HepG2 (cell line): ENCODE measurements at regions not wholly inside any gene's neighbourhood (a gene's known extent, or its start where the extent isn't known, plus 50 kb on each side); places are given as distances from the start of the nearest gene placed in this dataset.

Experiments used
- ATAC-seq: fragments of 200-7000 bp; cut with Tn5 transposase; 3 replicates; pipeline ENCODE4 v1.9.1; 2020; ENCODE audit warnings: mild to moderate bottlenecking, moderate library complexity
- BruUV-seq: library from RNA; stranded (reverse); fragments of 400-500 nt; replicated peaks from 2 replicates; lab custom pipeline; 2021; lab: Mats Ljungman, UMichigan
- CTCF ChIA-PET: fragments of 300-600 bp; formaldehyde crosslinking; extraction: SDS; loops from one replicate; lab custom pipeline; 2021; ENCODE audit warnings: low total read pairs, inconsistent platforms, low intra/inter-chr PET ratio; lab: Yijun Ruan, JAX
- POLR2A ChIA-PET: fragments of 350-600 bp; sonication (Branson Sonifier 250); formaldehyde crosslinking; loops from one replicate; lab custom pipeline; 2020; ENCODE audit warnings: antibody characterized with exemption, inconsistent platforms; lab: Yijun Ruan, JAX
- DNase-seq: peaks from one replicate; pipeline ENCODE4 v3.0.0-alpha.2; 2015; ENCODE audit warnings: low spot score
- FAIRE-seq: peaks from 3 replicates; lab custom pipeline; 2011; peaks lifted over from hg19 to GRCh38; lab: Jason Lieb, UNC
- H2AFZ ChIP-seq: one replicate; pipeline ENCODE4 v1.6.1; 2011; ENCODE audit warnings: low read length, inconsistent platforms
- H3K27ac ChIP-seq: fragments of 300-600 bp; 3 replicates; pipeline ENCODE4 v1.8.0; 2011; ENCODE audit warnings: mixed run types, mild to moderate bottlenecking, mixed read lengths, low read length, inconsistent platforms; ENCODE audit not compliant: insufficient read depth; ENCODE audit errors: extremely low read length
- H3K27me3 ChIP-seq, 2 experiments: fragments of 200-600 bp in 1 of 2; 2 replicates in 1 of 2; 3 replicates in 1 of 2; pipeline versions ENCODE4 v1.6.0 to v1.8.0; 2011; ENCODE audit warnings: low read length in 2 of 2, mild to moderate bottlenecking in 2 of 2, moderate library complexity in 2 of 2, inconsistent platforms in 1 of 2; ENCODE audit not compliant: insufficient read depth in 2 of 2, control insufficient read depth in 1 of 2
- H3K36me3 ChIP-seq, 2 experiments: fragments of 200-600 bp in 1 of 2; replicated peaks in 1 of 2; 2 replicates in 1 of 2; 3 replicates in 1 of 2; pipeline versions ENCODE4 v1.5.1 to v1.8.0; 2011; ENCODE audit warnings: low read length in 2 of 2, inconsistent platforms in 1 of 2; ENCODE audit not compliant: insufficient read depth in 2 of 2, control insufficient read depth in 1 of 2
- H3K4me1 ChIP-seq: 2 replicates; pipeline ENCODE4 v1.5.1; 2012; ENCODE audit warnings: low read length, inconsistent platforms; ENCODE audit not compliant: insufficient read depth
- H3K4me2 ChIP-seq: 2 replicates; pipeline ENCODE4 v1.6.0; 2011; ENCODE audit warnings: low read depth, low read length, inconsistent platforms
- H3K4me3 ChIP-seq, 3 experiments: fragments of 200-600 bp in 1 of 3; sonication (generic), shearing (Covaris generic) in 1 of 3; replicated peaks in 1 of 3; 2 replicates each; pipeline ENCODE4 v1.5.1; 2011 to 2016; ENCODE audit warnings: low read length in 3 of 3, inconsistent platforms in 2 of 3, low read depth in 2 of 3, mild to moderate bottlenecking in 2 of 3, control low read depth in 1 of 3, mixed read lengths in 1 of 3; ENCODE audit not compliant: insufficient read depth in 1 of 3
- H3K79me2 ChIP-seq: one replicate; pipeline ENCODE4 v1.6.1; 2011; ENCODE audit warnings: low read length, inconsistent platforms; ENCODE audit not compliant: insufficient read depth
- H3K9ac ChIP-seq: 2 replicates; pipeline ENCODE4 v1.6.0; 2011; ENCODE audit warnings: mild to moderate bottlenecking, low read depth, low read length, inconsistent platforms; ENCODE audit not compliant: insufficient read depth
- H3K9me3 ChIP-seq: 2 replicates; pipeline ENCODE4 v1.5.1; 2012; ENCODE audit warnings: mild to moderate bottlenecking, low read length
- H4K20me1 ChIP-seq: 2 replicates; pipeline ENCODE4 v1.6.0; 2011; ENCODE audit warnings: inconsistent platforms, mild to moderate bottlenecking, low read length, moderate library complexity; ENCODE audit not compliant: insufficient read depth
- FOXP4 ChIP-seq: sonication (generic); formaldehyde crosslinking; IDR thresholded peaks from 2 replicates; pipeline ENCODE4 v1.4.0; 2020; ENCODE audit warnings: missing genetic modification reagents
- IKZF1 ChIP-seq: fragments of 450-650 bp; IDR thresholded peaks from 2 replicates; pipeline ENCODE4 v1.7.1; 2016
- IKZF5 ChIP-seq: IDR thresholded peaks from 2 replicates; pipeline ENCODE4 v1.6.1; 2018; ENCODE audit warnings: missing genetic modification reagents, mild to moderate bottlenecking, missing compliant biosample characterization
- JUN ChIP-seq: sonication (generic); formaldehyde crosslinking; IDR thresholded peaks from 2 replicates; pipeline ENCODE4 v1.4.0; 2020; ENCODE audit warnings: mild to moderate bottlenecking, missing genetic modification reagents
- PHB2 ChIP-seq: fragments of 450-650 bp; IDR thresholded peaks from 2 replicates; pipeline ENCODE4 v1.6.1; 2018; ENCODE audit not compliant: partially characterized antibody
- POLR2G ChIP-seq: fragments of 200-400 bp; formaldehyde crosslinking; IDR thresholded peaks from 2 replicates; pipeline ENCODE4 v1.6.1; 2018; ENCODE audit warnings: mild to moderate bottlenecking, low read depth, low read length, moderate library complexity
- SP4 ChIP-seq: sonication (generic); formaldehyde crosslinking; IDR thresholded peaks from 2 replicates; pipeline ENCODE4 v1.8.1; 2023; ENCODE audit warnings: mild to moderate bottlenecking, missing genetic modification reagents
- ZBTB14 ChIP-seq: sonication (generic); formaldehyde crosslinking; IDR thresholded peaks from 2 replicates; pipeline ENCODE4 v1.4.0; 2020; ENCODE audit warnings: missing genetic modification reagents
- ZFAT ChIP-seq: sonication (generic); formaldehyde crosslinking; conservative IDR thresholded peaks from 2 replicates; pipeline ENCODE4 v1.8.1; 2023; ENCODE audit warnings: missing genetic modification reagents, inconsistent platforms
- ZMAT3 ChIP-seq: sonication (generic); formaldehyde crosslinking; conservative IDR thresholded peaks from 2 replicates; pipeline ENCODE4 v1.7.0; 2021; ENCODE audit warnings: missing genetic modification reagents
- ZMAT5 ChIP-seq: sonication (generic); formaldehyde crosslinking; IDR thresholded peaks from 2 replicates; pipeline ENCODE4 v1.5.0; 2020; ENCODE audit warnings: mild to moderate bottlenecking, low read depth, missing genetic modification reagents, borderline replicate concordance
- ZNF691 ChIP-seq: sonication (generic); formaldehyde crosslinking; IDR thresholded peaks from 2 replicates; pipeline ENCODE4 v1.4.0; 2020; ENCODE audit warnings: missing genetic modification reagents, low read depth, mild to moderate bottlenecking, borderline replicate concordance
- WGBS: methylation state at CpG from one replicate; pipeline ENCODE4 v1.1.6; 2017; ENCODE audit warnings: low lambda C conversion rate; 5-methylcytosine and 5-hydroxymethylcytosine counted together
- in situ Hi-C: cut with HindIII; loops from 2 replicates; pipeline ENCODE4 v1.10.0; 2017; ENCODE audit warnings: low pct_unique_long_range_greater_than_20kb; ENCODE audit not compliant: extremely low pct_ligation_motif_present
- intact Hi-C: fragments of 100-400 bp; cut with micrococcal nuclease; formaldehyde crosslinking; loops from one replicate; pipeline ENCODE4 v1.10.0; 2022; ENCODE audit not compliant: unreplicated experiment

GRCh38 chr1:195105773-195106172 is 1502.5 kb downstream of the KCNT2 start:
- BruUV-seq: no TSS peak
- Histone ChIP-seq H3K27ac (no peak overlapping the region), H3K9ac (no peak overlapping the region), H4K20me1 (no peaks in the 10 kb centered on the region), H3K9me3 (0 out of 2 replicates have a peak, but pooled peaks cover 5% of the 10 kb centered on the region), H3K4me1 (no peaks in the 10 kb centered on the region), H3K27me3 (no peaks in the 10 kb centered on the region), H3K79me2 (no peaks in the 10 kb centered on the region), H3K36me3 (no peaks in the 10 kb centered on the region), H3K4me3 (no peak overlapping the region), H3K4me2 (no peak overlapping the region), H2AFZ (no peak overlapping the region)
- ChIA-PET POLR2A (no interaction called here), CTCF (no interaction called here)
- FAIRE-seq (no peak), ATAC-seq (no peak), DNase-seq (no peak)
- 1% methylated on average over 2 of the region's 2 CpGs for WGBS
- in situ Hi-C loops: no loop called here
- TF ChIP-seq ZBTB14 (CRISPR knock-in tag) (no peak), ZMAT3 (CRISPR knock-in tag) (no peak), JUN (CRISPR knock-in tag) (no peak), POLR2G (no peak), IKZF1 (no peak), ZNF691 (CRISPR knock-in tag) (no peak), ZFAT (CRISPR knock-in tag) (no peak)
- intact Hi-C loops: no loop called here

- Histone ChIP-seq H3K79me2 (no peaks in the 10 kb centered on the region), H3K4me3 (no peak overlapping the region), H3K27me3 (no peaks in the 10 kb centered on the region), H2AFZ (no peak overlapping the region), H3K4me2 (no peak overlapping the region), H3K9me3 (0 out of 2 replicates have a peak, but pooled peaks cover 5% of the 10 kb centered on the region), H4K20me1 (no peaks in the 10 kb centered on the region), H3K36me3 (no peaks in the 10 kb centered on the region), H3K9ac (no peak overlapping the region), H3K27ac (no peak overlapping the region), H3K4me1 (no peaks in the 10 kb centered on the region)
- TF ChIP-seq ZMAT5 (no peak), PHB2 (no peak), IKZF5 (no peak), FOXP4 (CRISPR knock-in tag) (no peak), SP4 (CRISPR knock-in tag) (no peak)
- no peak for FAIRE-seq
- intact Hi-C loops (no loop called here), in situ Hi-C loops (no loop called here)
- no peak for ATAC-seq
- 0% methylated on average over 2 of the region's 2 CpGs for whole genome bisulfite sequencing
- CTCF ChIA-PET: no interaction called here
- POLR2A ChIA-PET: no interaction called here
- no peak for DNase-seq
- BruUV-seq: no TSS peak
Measured at GRCh38 chr1:195105281-195105680, 1503.0 kb downstream of the KCNT2 start.
